ENCODE measurements at regions not wholly inside any gene's neighbourhood (a gene's known extent, or its start where the extent isn't known, plus 50 kb on each side); places are given as distances from the start of the nearest gene placed in this dataset.

- TF ChIP-seq POLR2A (IDR thresholded peaks at IDR 0.05; ENCODE audit: low read depth) = no peak
- TF ChIP-seq CTCF (IDR thresholded peaks at IDR 0.05) = no peak
- TF ChIP-seq EP300 (IDR thresholded peaks at IDR 0.05) = no peak
- TF ChIP-seq POLR2AphosphoS5 (IDR thresholded peaks at IDR 0.05) = no peak
Observed at GRCh38 chr20:47998736-47999135, 213.5 kb upstream of the SULF2 start.
